Neuronal stem cell (in vitro differentiated cells): ENCODE measurements at regions not wholly inside any gene's neighbourhood (a gene's known extent, or its start where the extent isn't known, plus 50 kb on each side); places are given as distances from the start of the nearest gene placed in this dataset.

Experiments used
- DNase-seq: peaks from one replicate; pipeline ENCODE4 v3.0.0-alpha.2; 2013; ENCODE audit warnings: low spot score
- H2AFZ ChIP-seq: one replicate; pipeline ENCODE4 v1.6.1; 2013; ENCODE audit warnings: mild to moderate bottlenecking, low read length, inconsistent platforms
- H2AK5ac ChIP-seq: 2 replicates; pipeline ENCODE4 v1.6.1; 2013; ENCODE audit warnings: low read depth, mild to moderate bottlenecking, inconsistent platforms, low read length, moderate library complexity, mixed read lengths
- H2BK120ac ChIP-seq: 2 replicates; pipeline ENCODE4 v1.6.1; 2013; ENCODE audit warnings: low read depth, mild to moderate bottlenecking, inconsistent platforms, low read length, moderate library complexity, mixed read lengths
- H2BK12ac ChIP-seq: one replicate; pipeline ENCODE4 v1.6.1; 2013; ENCODE audit warnings: low read length, inconsistent platforms
- H2BK15ac ChIP-seq: 2 replicates; pipeline ENCODE4 v1.6.1; 2013; ENCODE audit warnings: mild to moderate bottlenecking, low read length, inconsistent platforms, mixed read lengths
- H2BK5ac ChIP-seq: one replicate; pipeline ENCODE4 v1.6.1; 2013; ENCODE audit warnings: inconsistent platforms, mild to moderate bottlenecking, low read length, moderate library complexity
- H3K14ac ChIP-seq: one replicate; pipeline ENCODE4 v1.6.1; 2013; ENCODE audit warnings: low read length, inconsistent platforms
- H3K18ac ChIP-seq: 2 replicates; pipeline ENCODE4 v1.6.1; 2013; ENCODE audit warnings: low read length, inconsistent platforms
- H3K23ac ChIP-seq: 2 replicates; pipeline ENCODE4 v1.6.1; 2013; ENCODE audit warnings: low read depth, mild to moderate bottlenecking, mixed read lengths, low read length, inconsistent platforms; ENCODE audit not compliant: poor library complexity
- H3K27ac ChIP-seq: replicated peaks from 3 replicates; pipeline ENCODE4 v1.5.1; 2013; ENCODE audit warnings: low read length, inconsistent platforms
- H3K27me3 ChIP-seq, 3 experiments: 2 replicates each; pipeline ENCODE4 v1.6.1; 2013; ENCODE audit warnings: low read length in 3 of 3, mild to moderate bottlenecking in 2 of 3, inconsistent platforms in 1 of 3, low read depth in 1 of 3, mixed read lengths in 1 of 3, moderate library complexity in 1 of 3; ENCODE audit not compliant: control insufficient read depth in 3 of 3, insufficient read depth in 3 of 3
- H3K36me3 ChIP-seq, 2 donors: replicated peaks in 1 of 2; 2 replicates each; pipeline ENCODE4 v1.6.1; 2013; ENCODE audit warnings: low read length in 2 of 2; ENCODE audit not compliant: control insufficient read depth in 2 of 2, insufficient read depth in 2 of 2
- H3K4ac ChIP-seq: 2 replicates; pipeline ENCODE4 v1.6.1; 2013; ENCODE audit warnings: inconsistent platforms, mild to moderate bottlenecking, low read length, moderate library complexity
- H3K4me1 ChIP-seq, 2 donors: 1 replicate in 1 of 2; 2 replicates in 1 of 2; pipeline ENCODE4 v1.6.1; 2013; ENCODE audit warnings: low read length in 2 of 2, low read depth in 1 of 2; ENCODE audit not compliant: control insufficient read depth in 2 of 2, insufficient read depth in 1 of 2
- H3K4me2 ChIP-seq: one replicate; pipeline ENCODE4 v1.6.1; 2013; ENCODE audit warnings: mild to moderate bottlenecking, low read length, inconsistent platforms; ENCODE audit not compliant: insufficient read depth, poor library complexity, severe bottlenecking
- H3K4me3 ChIP-seq, 2 donors: 2 replicates each; pipeline ENCODE4 v1.5.1; 2013; ENCODE audit warnings: low read length in 2 of 2, mild to moderate bottlenecking in 2 of 2, inconsistent platforms in 1 of 2, moderate library complexity in 1 of 2
- H3K79me1 ChIP-seq: one replicate; pipeline ENCODE4 v1.6.1; 2013; ENCODE audit warnings: low read depth, mild to moderate bottlenecking, inconsistent platforms, low read length, moderate library complexity
- H3K9ac ChIP-seq: one replicate; pipeline ENCODE4 v1.6.1; 2013; ENCODE audit warnings: mild to moderate bottlenecking, low read depth, low read length, inconsistent platforms; ENCODE audit not compliant: poor library complexity
- H3K9me3 ChIP-seq, 2 donors: replicated peaks in 1 of 2; 2 replicates each; pipeline versions ENCODE3 to v1.6.1; 2013; ENCODE audit warnings: low read length in 2 of 2, mild to moderate bottlenecking in 2 of 2, inconsistent platforms in 1 of 2, low read depth in 1 of 2, mixed read lengths in 1 of 2, moderate library complexity in 1 of 2; ENCODE audit not compliant: control insufficient read depth in 2 of 2, insufficient read depth in 1 of 2
- H4K8ac ChIP-seq: one replicate; pipeline ENCODE4 v1.6.1; 2013; ENCODE audit warnings: low read depth, mild to moderate bottlenecking, inconsistent platforms, low read length, moderate library complexity
- H4K91ac ChIP-seq: one replicate; pipeline ENCODE4 v1.6.1; 2013; ENCODE audit warnings: low read length, low read depth, mild to moderate bottlenecking, inconsistent platforms; ENCODE audit not compliant: poor library complexity
- WGBS, 2 donors: extraction: QIAGEN DNeasy Blood & Tissue Kit; methylation state at CpG; one replicate each; pipeline ENCODE4 v1.1.7; 2013; ENCODE audit warnings: missing lambda C conversion rate in 2 of 2, mixed read lengths in 1 of 2; ENCODE audit not compliant: insufficient read length in 2 of 2, insufficient replicate concordance in 1 of 2; ENCODE audit errors: extremely low coverage in 2 of 2; 5-methylcytosine and 5-hydroxymethylcytosine counted together

DNA sequence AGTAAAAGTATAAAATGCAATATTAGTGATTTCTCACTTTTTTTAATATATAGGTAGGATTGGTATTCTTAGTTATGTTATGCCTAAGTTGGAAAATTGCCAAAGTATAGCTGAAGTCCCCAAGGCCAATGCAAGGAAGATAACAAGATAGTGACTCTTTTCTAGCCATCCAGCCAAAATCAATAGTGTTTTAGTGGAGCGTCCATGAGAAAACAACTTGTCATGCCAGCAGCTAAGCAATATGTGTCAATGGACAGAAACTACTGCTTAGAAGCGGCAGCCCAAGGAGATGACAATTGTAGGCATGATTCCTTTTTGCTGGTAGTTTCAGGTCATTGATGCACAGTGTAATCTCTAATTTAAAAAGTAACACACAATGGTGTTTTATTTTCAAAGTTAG lies 1444.6 kb downstream of the SUCLG1 start:
- Histone ChIP-seq H2AFZ (no peak overlapping the region), H3K4me1 (no peaks in the 10 kb centered on the region), H2BK120ac (no peak overlapping the region), H3K9me3 (no peaks in the 10 kb centered on the region), H3K18ac (no peak overlapping the region), H3K23ac (no peak overlapping the region), H3K9ac (no peak overlapping the region), H4K8ac (no peak overlapping the region), H2BK15ac (no peak overlapping the region), H3K4me2 (no peak overlapping the region), H3K36me3 (no peaks in the 10 kb centered on the region), H3K14ac (no peak overlapping the region), H2AK5ac (no peak overlapping the region), H3K4ac (no peak overlapping the region), H3K27ac (no peak overlapping the region), H3K79me1 (no peaks in the 10 kb centered on the region), H3K27me3 (no peaks in the 10 kb centered on the region), H2BK12ac (no peak overlapping the region), H2BK5ac (no peak overlapping the region), H4K91ac (no peak overlapping the region), H3K4me3 (no peak overlapping the region)
- no CpG with 5 or more reads among the region's 2 CpGs for WGBS, 2 donors
- DNase-seq: no peak

DNA sequence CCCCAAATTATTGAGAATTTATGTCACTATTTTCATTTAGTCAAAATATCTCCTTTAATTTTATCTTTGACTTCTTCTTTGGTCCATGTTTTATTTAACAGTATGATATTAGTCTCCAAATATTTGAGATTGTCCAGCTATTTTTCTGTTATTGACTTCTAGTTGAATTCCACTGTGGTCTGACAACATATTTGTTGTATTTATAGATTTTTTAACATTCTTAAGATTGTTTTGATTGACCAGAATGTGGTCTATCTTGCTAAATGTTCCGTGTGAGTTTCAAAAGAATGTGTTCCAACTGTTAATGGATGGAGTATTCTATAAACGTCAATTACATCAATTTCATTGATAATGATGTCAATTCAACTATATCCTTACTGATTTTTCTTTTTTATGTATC lies 1452.1 kb downstream of the SUCLG1 start:
- H2BK120ac ChIP-seq: no peak overlapping the region
- H3K27ac ChIP-seq: no peak overlapping the region
- no peak overlapping the region for H2BK5ac ChIP-seq
- no peaks in the 10 kb centered on the region for H3K9me3 ChIP-seq
- no peak overlapping the region for H4K91ac ChIP-seq
- no peak overlapping the region for H3K14ac ChIP-seq
- no peaks in the 10 kb centered on the region for H3K27me3 ChIP-seq
- no peak overlapping the region for H4K8ac ChIP-seq
- H2BK15ac ChIP-seq: no peak overlapping the region
- H2AFZ ChIP-seq: no peak overlapping the region
- DNase-seq: no peak
- H3K36me3 ChIP-seq: no peaks in the 10 kb centered on the region
- H3K4me1 ChIP-seq: no peaks in the 10 kb centered on the region
- H3K4me3 ChIP-seq: no peak overlapping the region
- no peak overlapping the region for H2BK12ac ChIP-seq
- no peak overlapping the region for H3K4ac ChIP-seq
- no CpG with 5 or more reads among the region's 2 CpGs for WGBS, 2 donors
- no peak overlapping the region for H2AK5ac ChIP-seq
- no peaks in the 10 kb centered on the region for H3K79me1 ChIP-seq
- no peak overlapping the region for H3K18ac ChIP-seq
- H3K23ac ChIP-seq: no peak overlapping the region
- no peak overlapping the region for H3K4me2 ChIP-seq
- H3K9ac ChIP-seq: no peak overlapping the region

GRCh38 chr2:83003555-83003954 lies 1455.5 kb downstream of the SUCLG1 start:
- Histone ChIP-seq H2BK15ac (no peak overlapping the region), H3K79me1 (no peaks in the 10 kb centered on the region), H3K9ac (no peak overlapping the region), H3K9me3 (no peaks in the 10 kb centered on the region), H4K91ac (no peak overlapping the region), H2BK12ac (no peak overlapping the region), H2AK5ac (no peak overlapping the region), H3K4me1 (no peaks in the 10 kb centered on the region), H2AFZ (no peak overlapping the region), H4K8ac (no peak overlapping the region), H3K27me3 (no peaks in the 10 kb centered on the region), H3K14ac (no peak overlapping the region), H3K27ac (no peak overlapping the region), H3K4me3 (no peak overlapping the region), H2BK5ac (no peak overlapping the region), H3K23ac (no peak overlapping the region), H3K4me2 (no peak overlapping the region), H3K36me3 (no peaks in the 10 kb centered on the region), H3K4ac (no peak overlapping the region), H3K18ac (no peak overlapping the region), H2BK120ac (no peak overlapping the region)
- WGBS, 2 donors: no CpG with 5 or more reads among the region's 2 CpGs
- no peak for DNase-seq

- Histone ChIP-seq H3K4me1 (no peaks in the 10 kb centered on the region), H2AK5ac (no peak overlapping the region), H4K91ac (no peak overlapping the region), H3K79me1 (no peaks in the 10 kb centered on the region), H2AFZ (no peak overlapping the region), H4K8ac (no peak overlapping the region), H3K4me2 (no peak overlapping the region), H3K14ac (no peak overlapping the region), H3K27me3 (no peaks in the 10 kb centered on the region), H2BK15ac (no peak overlapping the region), H3K23ac (no peak overlapping the region), H3K4ac (no peak overlapping the region), H3K36me3 (no peaks in the 10 kb centered on the region), H3K27ac (no peak overlapping the region), H2BK120ac (no peak overlapping the region), H2BK5ac (no peak overlapping the region), H3K9me3 (no peaks in the 10 kb centered on the region), H3K9ac (no peak overlapping the region), H3K4me3 (no peak overlapping the region), H3K18ac (no peak overlapping the region), H2BK12ac (no peak overlapping the region)
- WGBS, 2 donors: no CpG with 5 or more reads among the region's 2 CpGs
- no peak for DNase-seq
Observed at GRCh38 chr2:83002706-83003105, 1456.4 kb downstream of the SUCLG1 start.
